ENCODE measurements at regions not wholly inside any gene's neighbourhood (a gene's known extent, or its start where the extent isn't known, plus 50 kb on each side); places are given as distances from the start of the nearest gene placed in this dataset.

DNA sequence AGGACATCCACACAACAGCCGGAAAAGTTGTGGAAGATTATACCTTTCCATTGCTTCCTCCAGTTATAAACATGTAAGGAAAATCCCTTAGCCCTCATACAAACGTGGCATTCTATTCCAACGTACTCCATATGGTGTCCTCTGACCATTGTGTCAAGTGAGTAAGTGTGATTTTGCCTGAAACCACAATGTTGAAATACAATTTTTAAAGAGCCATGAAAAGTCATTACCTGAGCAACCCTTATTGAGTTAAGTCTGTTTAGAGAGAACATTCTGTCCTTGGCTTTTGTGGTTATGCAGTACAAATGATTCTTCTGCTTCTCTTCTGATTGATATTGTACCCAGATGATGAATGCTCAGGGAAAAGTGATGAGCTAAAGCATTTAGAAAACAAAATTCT lies 530.1 kb downstream of the HAO1 start:
- no peak overlapping the region for H3K27ac ChIP-seq
- TF ChIP-seq POLR2A (IDR thresholded peaks at IDR 0.05) (no peak), POLR2AphosphoS5 (IDR thresholded peaks at IDR 0.05) (no peak), EP300 (IDR thresholded peaks at IDR 0.05) (no peak)
- TF ChIP-seq, protein P1, sequence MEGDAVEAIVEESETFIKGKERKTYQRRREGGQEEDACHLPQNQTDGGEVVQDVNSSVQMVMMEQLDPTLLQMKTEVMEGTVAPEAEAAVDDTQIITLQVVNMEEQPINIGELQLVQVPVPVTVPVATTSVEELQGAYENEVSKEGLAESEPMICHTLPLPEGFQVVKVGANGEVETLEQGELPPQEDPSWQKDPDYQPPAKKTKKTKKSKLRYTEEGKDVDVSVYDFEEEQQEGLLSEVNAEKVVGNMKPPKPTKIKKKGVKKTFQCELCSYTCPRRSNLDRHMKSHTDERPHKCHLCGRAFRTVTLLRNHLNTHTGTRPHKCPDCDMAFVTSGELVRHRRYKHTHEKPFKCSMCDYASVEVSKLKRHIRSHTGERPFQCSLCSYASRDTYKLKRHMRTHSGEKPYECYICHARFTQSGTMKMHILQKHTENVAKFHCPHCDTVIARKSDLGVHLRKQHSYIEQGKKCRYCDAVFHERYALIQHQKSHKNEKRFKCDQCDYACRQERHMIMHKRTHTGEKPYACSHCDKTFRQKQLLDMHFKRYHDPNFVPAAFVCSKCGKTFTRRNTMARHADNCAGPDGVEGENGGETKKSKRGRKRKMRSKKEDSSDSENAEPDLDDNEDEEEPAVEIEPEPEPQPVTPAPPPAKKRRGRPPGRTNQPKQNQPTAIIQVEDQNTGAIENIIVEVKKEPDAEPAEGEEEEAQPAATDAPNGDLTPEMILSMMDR (IDR thresholded peaks at IDR 0.05), result no peak
- no peaks in the 10 kb centered on the region for H3K36me3 ChIP-seq
- no peak overlapping the region for H3K4me3 ChIP-seq
- 49 to 70% methylated on average over 3 of the region's 3 CpGs for WGBS, 2 donors
- peaks cover 0 to 14% (median 0%) of the 10 kb centered on the region in 4 donors for H3K4me1 ChIP-seq
- intact Hi-C loops (cut with DNase I), result no loop called here
- H3K9me3 ChIP-seq, result no peaks in the 10 kb centered on the region
- no peaks in the 10 kb centered on the region for H3K27me3 ChIP-seq
- no peak for DNase-seq

DNA sequence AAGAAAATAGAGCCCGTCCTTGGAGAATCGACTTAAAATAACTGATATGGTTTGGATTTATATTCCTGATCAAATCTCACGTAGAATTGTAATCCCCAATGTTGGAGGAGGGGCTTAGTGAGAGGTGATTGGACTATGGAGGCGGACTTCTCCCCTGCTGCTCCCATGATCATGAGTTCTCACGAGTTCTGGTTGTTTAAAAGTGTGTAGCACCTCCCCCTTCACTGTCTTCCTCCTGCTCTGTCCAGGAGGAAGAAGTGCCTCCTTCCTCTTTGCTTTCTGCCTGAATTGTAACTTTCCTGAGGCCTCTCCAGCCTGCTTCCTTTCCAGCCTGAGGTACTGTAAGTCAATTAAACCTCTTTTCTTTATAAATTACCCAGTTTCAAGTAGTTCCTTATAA lies 529.2 kb downstream of the HAO1 start:
- WGBS, 2 donors, result 64 to 75% methylated on average over 5 of the region's 5 CpGs
- no peak for DNase-seq
- no peaks in the 10 kb centered on the region for H3K9me3 ChIP-seq
- no peak for TF ChIP-seq EP300 (IDR thresholded peaks at IDR 0.05)
- no peak for TF ChIP-seq POLR2A (IDR thresholded peaks at IDR 0.05)
- TF ChIP-seq, protein P1 (IDR thresholded peaks at IDR 0.05), result no peak
- TF ChIP-seq POLR2AphosphoS5 (IDR thresholded peaks at IDR 0.05), result no peak
- intact Hi-C loops (cut with DNase I), result no loop called here
- H3K4me1 ChIP-seq, result peaks cover 0 to 14% (median 0%) of the 10 kb centered on the region in 4 donors
- no peaks in the 10 kb centered on the region for H3K27me3 ChIP-seq
- H3K4me3 ChIP-seq, result no peak overlapping the region
- H3K27ac ChIP-seq, result no peak overlapping the region
- H3K36me3 ChIP-seq, result no peaks in the 10 kb centered on the region

DNA sequence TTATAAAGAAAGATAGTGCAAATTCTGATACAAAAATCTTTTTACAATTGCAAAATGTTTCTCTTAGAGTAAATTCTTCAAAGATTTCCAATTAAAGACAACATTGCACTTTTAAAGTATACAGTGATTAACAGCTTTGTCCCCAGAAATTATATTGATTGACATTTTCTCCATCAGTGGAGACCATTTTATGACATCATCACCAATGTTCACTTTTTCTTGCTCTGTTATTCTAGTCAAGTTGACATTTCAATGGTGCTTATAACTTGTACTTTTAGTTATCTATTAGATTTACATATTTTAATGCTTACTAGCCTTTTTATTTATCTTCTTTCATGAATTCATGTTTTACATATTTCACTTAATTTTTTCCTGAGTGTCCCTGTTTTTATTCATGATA lies 524.8 kb downstream of the HAO1 start:
- Histone ChIP-seq H3K4me3 (no peak overlapping the region), H3K27ac (no peak overlapping the region), H3K36me3 (no peaks in the 10 kb centered on the region), H3K27me3 (no peaks in the 10 kb centered on the region), H3K9me3 (no peaks in the 10 kb centered on the region), H3K4me1 (peaks cover 0 to under 1% (median 0%) of the 10 kb centered on the region in 4 donors)
- TF ChIP-seq EP300 (IDR thresholded peaks at IDR 0.05) (no peak), POLR2AphosphoS5 (IDR thresholded peaks at IDR 0.05) (no peak), POLR2A (IDR thresholded peaks at IDR 0.05) (no peak)
- TF ChIP-seq, protein P1 (IDR thresholded peaks at IDR 0.05), result no peak
- no peak for DNase-seq
- intact Hi-C loops (cut with DNase I), result no loop called here

DNA sequence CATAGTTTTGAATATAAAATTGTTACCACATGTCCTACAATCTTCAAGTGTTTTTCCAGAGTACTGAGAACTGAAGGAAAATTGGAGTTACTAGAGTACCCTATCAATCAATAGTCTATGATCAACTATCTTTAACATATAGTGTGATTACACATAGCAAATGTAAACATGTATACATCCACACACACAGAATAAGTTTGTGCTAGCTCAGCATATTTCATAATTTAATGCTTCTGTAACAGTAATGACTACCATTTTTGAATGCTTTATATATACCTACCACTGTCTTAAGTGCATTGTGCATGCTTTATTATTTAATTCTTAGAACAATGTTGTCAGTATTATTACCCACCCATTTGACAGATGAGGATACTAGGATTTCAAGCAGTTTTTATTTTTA lies 523.9 kb downstream of the HAO1 start:
- Histone ChIP-seq H3K4me3 (no peak overlapping the region), H3K27ac (no peak overlapping the region), H3K36me3 (no peaks in the 10 kb centered on the region), H3K4me1 (no peaks in the 10 kb centered on the region), H3K27me3 (no peaks in the 10 kb centered on the region), H3K9me3 (no peaks in the 10 kb centered on the region)
- intact Hi-C loops (cut with DNase I), result no loop called here
- TF ChIP-seq EP300 (IDR thresholded peaks at IDR 0.05) (no peak), POLR2A (IDR thresholded peaks at IDR 0.05) (no peak), POLR2AphosphoS5 (IDR thresholded peaks at IDR 0.05) (no peak)
- TF ChIP-seq, protein P1 (IDR thresholded peaks at IDR 0.05), result no peak
- DNase-seq, result no peak

DNA sequence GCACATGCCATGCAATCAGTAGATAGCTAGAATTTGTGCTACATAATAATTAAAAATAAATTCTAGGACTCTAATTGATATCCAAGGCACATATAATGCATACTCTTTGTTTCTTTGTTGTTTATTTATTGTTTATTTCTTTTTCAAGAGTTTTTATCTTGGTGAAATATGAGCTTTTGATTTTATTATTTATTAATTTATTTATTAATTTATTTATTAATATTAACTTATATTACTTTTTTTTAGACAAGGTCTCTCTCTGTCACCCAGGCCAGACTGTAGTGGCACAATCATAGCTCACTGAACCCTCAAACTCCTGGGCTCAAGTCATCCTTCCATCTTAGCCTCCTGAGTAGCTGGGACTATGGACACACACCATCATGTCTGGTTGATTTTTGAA lies 519.9 kb downstream of the HAO1 start:
- Histone ChIP-seq H3K27me3 (no peaks in the 10 kb centered on the region), H3K9me3 (no peaks in the 10 kb centered on the region), H3K4me1 (no peaks in the 10 kb centered on the region), H3K36me3 (no peaks in the 10 kb centered on the region), H3K27ac (no peak overlapping the region), H3K4me3 (no peak overlapping the region)
- intact Hi-C loops (cut with DNase I), result no loop called here
- TF ChIP-seq, protein P1 (IDR thresholded peaks at IDR 0.05), result no peak
- TF ChIP-seq POLR2A (IDR thresholded peaks at IDR 0.05) (no peak), EP300 (IDR thresholded peaks at IDR 0.05) (no peak), POLR2AphosphoS5 (IDR thresholded peaks at IDR 0.05) (no peak)
- no peak for DNase-seq

Data from sigmoid colon (tissue), 6 donors.